ENCODE measurements at regions not wholly inside any gene's neighbourhood (a gene's known extent, or its start where the extent isn't known, plus 50 kb on each side); places are given as distances from the start of the nearest gene placed in this dataset.

GRCh38 chr2:51222106-51222505 lies 190.2 kb upstream of the NRXN1 start:
- no peak for DNase-seq
- no peak for TF ChIP-seq CTCF (IDR thresholded peaks at IDR 0.05; ENCODE audit: low read depth, low read length)
- Histone ChIP-seq H3K9me3 (no peaks in the 10 kb centered on the region), H3K4me1 (no peaks in the 10 kb centered on the region), H3K36me3 (no peaks in the 10 kb centered on the region), H3K4me3 (ENCODE audit: low read depth, low read length) (no peak overlapping the region), H3K27me3 (no peaks in the 10 kb centered on the region)

GRCh38 chr2:51220606-51221005 lies 188.7 kb upstream of the NRXN1 start:
- no peaks in the 10 kb centered on the region for H3K27me3 ChIP-seq
- H3K36me3 ChIP-seq: no peaks in the 10 kb centered on the region
- H3K4me3 ChIP-seq (ENCODE audit: low read depth, low read length): no peak overlapping the region
- no peaks in the 10 kb centered on the region for H3K4me1 ChIP-seq
- no peaks in the 10 kb centered on the region for H3K9me3 ChIP-seq
- no peak for DNase-seq
- TF ChIP-seq CTCF (IDR thresholded peaks at IDR 0.05; ENCODE audit: low read depth, low read length): no peak

- DNase-seq: no peak
- H3K4me1 ChIP-seq: no peaks in the 10 kb centered on the region
- no peak overlapping the region for H3K4me3 ChIP-seq (ENCODE audit: low read depth, low read length)
- no peak for TF ChIP-seq CTCF (IDR thresholded peaks at IDR 0.05; ENCODE audit: low read depth, low read length)
- H3K27me3 ChIP-seq: no peaks in the 10 kb centered on the region
- no peaks in the 10 kb centered on the region for H3K36me3 ChIP-seq
- H3K9me3 ChIP-seq: no peaks in the 10 kb centered on the region
These were observed 188.1 kb upstream of the NRXN1 start for GRCh38 chr2:51220080-51220479.

GRCh38 chr2:51219468-51219867 lies 187.5 kb upstream of the NRXN1 start:
- no peaks in the 10 kb centered on the region for H3K4me1 ChIP-seq
- no peak for TF ChIP-seq CTCF (IDR thresholded peaks at IDR 0.05; ENCODE audit: low read depth, low read length)
- no peaks in the 10 kb centered on the region for H3K9me3 ChIP-seq
- no peak overlapping the region for H3K4me3 ChIP-seq (ENCODE audit: low read depth, low read length)
- H3K36me3 ChIP-seq: no peaks in the 10 kb centered on the region
- no peaks in the 10 kb centered on the region for H3K27me3 ChIP-seq
- no peak for DNase-seq

GRCh38 chr2:51218047-51218446 lies 186.1 kb upstream of the NRXN1 start:
- H3K27me3 ChIP-seq: no peaks in the 10 kb centered on the region
- DNase-seq: no peak
- H3K36me3 ChIP-seq: no peaks in the 10 kb centered on the region
- H3K4me3 ChIP-seq (ENCODE audit: low read depth, low read length): no peak overlapping the region
- no peaks in the 10 kb centered on the region for H3K4me1 ChIP-seq
- TF ChIP-seq CTCF (IDR thresholded peaks at IDR 0.05; ENCODE audit: low read depth, low read length): no peak
- no peaks in the 10 kb centered on the region for H3K9me3 ChIP-seq

GRCh38 chr2:51213826-51214225 lies 181.9 kb upstream of the NRXN1 start:
- DNase-seq: no peak
- no peaks in the 10 kb centered on the region for H3K27me3 ChIP-seq

More at GRCh38 chr2:51213826-51214225, 181.9 kb upstream of the NRXN1 start:
- H3K9me3 ChIP-seq: no peaks in the 10 kb centered on the region
- no peaks in the 10 kb centered on the region for H3K4me1 ChIP-seq
- no peaks in the 10 kb centered on the region for H3K36me3 ChIP-seq
- no peak overlapping the region for H3K4me3 ChIP-seq (ENCODE audit: low read depth, low read length)
- no peak for TF ChIP-seq CTCF (IDR thresholded peaks at IDR 0.05; ENCODE audit: low read depth, low read length)

Measured in BE2C (cell line).